Upper lobe of left lung (tissue), 4 donors: ENCODE measurements at regions not wholly inside any gene's neighbourhood (a gene's known extent, or its start where the extent isn't known, plus 50 kb on each side); places are given as distances from the start of the nearest gene placed in this dataset.
"Not testable (repeated sequence)": the region's sequence is repeated elsewhere in the genome, so short reads cannot be mapped to it uniquely, and the experiment has no call there.

ENCODE experiments used
- EP300 ChIP-seq, 4 donors: sonication (generic); formaldehyde crosslinking; IDR thresholded peaks; one replicate each; pipeline ENCODE4 v1.5.1; 2017; ENCODE audit warnings: antibody characterized with exemption in 4 of 4, control low read depth in 2 of 4
- POLR2A ChIP-seq, 4 donors: fragments of 450-650 bp; IDR thresholded peaks; one replicate each; pipeline ENCODE4 v1.5.1; 2016 to 2017; ENCODE audit warnings: antibody characterized with exemption in 4 of 4, mild to moderate bottlenecking in 2 of 4
- TF ChIP-seq, protein P1 (sequence below), 6 experiments: fragments of 450-650 bp in 4 of 6; fragments of 200-600 bp in 2 of 6; sonication (generic) in 2 of 6; IDR thresholded peaks; one replicate each; pipeline ENCODE4 v1.5.1; 2016 to 2019; ENCODE audit warnings: antibody characterized with exemption in 6 of 6

DNA sequence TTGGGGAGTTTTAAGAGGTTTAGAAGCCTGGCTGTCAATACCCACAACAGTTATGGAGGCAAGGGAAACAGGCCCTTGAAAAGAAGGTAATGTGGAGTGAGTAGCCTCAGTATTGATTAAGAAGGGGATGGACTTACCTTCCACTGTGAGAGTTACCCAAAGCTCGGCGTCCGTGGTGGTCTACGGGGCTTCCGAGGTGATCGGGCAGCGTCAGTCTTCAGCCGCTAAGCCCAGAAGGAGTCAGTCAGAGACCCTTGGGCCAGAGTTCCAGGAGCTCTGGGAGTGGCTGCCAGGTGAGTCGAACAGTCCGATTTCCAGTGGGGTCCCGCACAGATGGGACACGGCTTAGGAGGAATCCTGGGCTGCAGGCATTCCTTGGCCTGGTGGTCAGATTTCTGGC is 379.0 kb downstream of the BCKDHB start:
- TF ChIP-seq, protein P1, sequence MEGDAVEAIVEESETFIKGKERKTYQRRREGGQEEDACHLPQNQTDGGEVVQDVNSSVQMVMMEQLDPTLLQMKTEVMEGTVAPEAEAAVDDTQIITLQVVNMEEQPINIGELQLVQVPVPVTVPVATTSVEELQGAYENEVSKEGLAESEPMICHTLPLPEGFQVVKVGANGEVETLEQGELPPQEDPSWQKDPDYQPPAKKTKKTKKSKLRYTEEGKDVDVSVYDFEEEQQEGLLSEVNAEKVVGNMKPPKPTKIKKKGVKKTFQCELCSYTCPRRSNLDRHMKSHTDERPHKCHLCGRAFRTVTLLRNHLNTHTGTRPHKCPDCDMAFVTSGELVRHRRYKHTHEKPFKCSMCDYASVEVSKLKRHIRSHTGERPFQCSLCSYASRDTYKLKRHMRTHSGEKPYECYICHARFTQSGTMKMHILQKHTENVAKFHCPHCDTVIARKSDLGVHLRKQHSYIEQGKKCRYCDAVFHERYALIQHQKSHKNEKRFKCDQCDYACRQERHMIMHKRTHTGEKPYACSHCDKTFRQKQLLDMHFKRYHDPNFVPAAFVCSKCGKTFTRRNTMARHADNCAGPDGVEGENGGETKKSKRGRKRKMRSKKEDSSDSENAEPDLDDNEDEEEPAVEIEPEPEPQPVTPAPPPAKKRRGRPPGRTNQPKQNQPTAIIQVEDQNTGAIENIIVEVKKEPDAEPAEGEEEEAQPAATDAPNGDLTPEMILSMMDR (IDR thresholded peaks at IDR 0.05): not testable (repeated sequence)
- TF ChIP-seq POLR2A, EP300 (IDR thresholded peaks at IDR 0.05): not testable (repeated sequence)
